ENCODE measurements at regions not wholly inside any gene's neighbourhood (a gene's known extent, or its start where the extent isn't known, plus 50 kb on each side); places are given as distances from the start of the nearest gene placed in this dataset. TPM values are rescaled to one million over a fixed set of nuclear protein-coding genes. Genes with fewer than 3 reads are reported as not detected.

DNA sequence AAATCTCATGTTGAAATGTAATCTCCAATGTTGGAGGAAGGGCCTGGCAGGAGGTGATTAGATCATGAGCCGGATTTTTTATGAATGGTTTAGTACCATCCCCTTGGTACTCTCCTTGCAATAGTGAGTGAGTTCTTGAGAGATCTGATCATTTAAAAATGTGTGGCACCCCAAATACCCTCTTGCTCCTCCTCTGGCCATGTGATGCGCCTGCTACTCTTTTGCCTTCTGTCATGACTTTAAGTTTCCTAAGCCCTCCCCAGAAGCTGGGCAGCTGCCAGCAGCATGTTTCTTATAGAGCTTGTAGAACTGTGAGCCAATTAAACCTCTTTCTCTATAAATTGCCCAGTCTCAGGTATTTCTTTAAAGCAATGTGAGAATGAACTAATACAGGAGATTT, 72.6 kb upstream of the FIGN start:
- no peak for DNase-seq (ENCODE audit: low spot score)
- TF ChIP-seq, protein P1, sequence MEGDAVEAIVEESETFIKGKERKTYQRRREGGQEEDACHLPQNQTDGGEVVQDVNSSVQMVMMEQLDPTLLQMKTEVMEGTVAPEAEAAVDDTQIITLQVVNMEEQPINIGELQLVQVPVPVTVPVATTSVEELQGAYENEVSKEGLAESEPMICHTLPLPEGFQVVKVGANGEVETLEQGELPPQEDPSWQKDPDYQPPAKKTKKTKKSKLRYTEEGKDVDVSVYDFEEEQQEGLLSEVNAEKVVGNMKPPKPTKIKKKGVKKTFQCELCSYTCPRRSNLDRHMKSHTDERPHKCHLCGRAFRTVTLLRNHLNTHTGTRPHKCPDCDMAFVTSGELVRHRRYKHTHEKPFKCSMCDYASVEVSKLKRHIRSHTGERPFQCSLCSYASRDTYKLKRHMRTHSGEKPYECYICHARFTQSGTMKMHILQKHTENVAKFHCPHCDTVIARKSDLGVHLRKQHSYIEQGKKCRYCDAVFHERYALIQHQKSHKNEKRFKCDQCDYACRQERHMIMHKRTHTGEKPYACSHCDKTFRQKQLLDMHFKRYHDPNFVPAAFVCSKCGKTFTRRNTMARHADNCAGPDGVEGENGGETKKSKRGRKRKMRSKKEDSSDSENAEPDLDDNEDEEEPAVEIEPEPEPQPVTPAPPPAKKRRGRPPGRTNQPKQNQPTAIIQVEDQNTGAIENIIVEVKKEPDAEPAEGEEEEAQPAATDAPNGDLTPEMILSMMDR (IDR thresholded peaks at IDR 0.05): no peak
- ATAC-seq (ENCODE audit: low FRiP score): no peak

DNA sequence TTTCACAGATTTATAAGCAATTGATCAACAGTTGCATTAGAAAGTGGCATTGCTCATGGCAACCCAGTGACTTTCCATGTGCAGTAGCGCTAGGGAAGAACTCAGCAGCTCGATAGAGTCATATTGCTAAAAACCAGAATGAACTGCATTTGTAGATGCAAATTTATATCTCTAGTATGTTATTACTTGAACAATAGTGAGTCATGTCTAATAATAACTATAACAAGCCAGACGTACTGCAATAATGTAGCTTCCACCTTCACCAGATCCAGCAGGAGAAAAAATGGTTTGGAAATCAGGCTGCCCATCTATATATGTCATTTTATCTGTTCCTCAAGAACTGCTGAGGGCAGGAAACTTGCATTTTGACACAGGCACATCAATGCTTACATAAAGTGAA, 66.5 kb upstream of the FIGN start:
- no peak for ATAC-seq (ENCODE audit: low FRiP score)

DNA sequence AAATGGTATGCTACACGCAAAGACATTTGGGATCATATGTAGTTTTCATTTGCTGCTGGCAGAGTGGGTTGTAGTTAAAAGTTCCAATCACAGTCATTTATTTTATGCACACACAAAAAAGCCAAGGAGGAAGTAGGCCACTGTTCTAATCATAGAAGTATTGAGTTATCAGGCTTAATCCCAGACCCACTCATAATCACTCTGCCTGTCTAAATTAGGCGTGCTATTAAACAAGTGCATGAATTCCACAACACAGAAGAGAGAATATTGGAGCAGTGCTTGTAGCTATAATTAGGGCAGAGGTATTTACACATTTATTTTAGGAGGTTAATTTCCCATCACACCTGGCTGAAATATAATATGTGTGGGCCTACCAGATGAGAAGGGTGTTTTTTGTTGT, 65.7 kb upstream of the FIGN start:
- ATAC-seq (ENCODE audit: low FRiP score) (no peak), DNase-seq (ENCODE audit: low spot score) (no peak)
- TF ChIP-seq, protein P1 (IDR thresholded peaks at IDR 0.05): no peak

More for the DNA sequence above, 66.5 kb upstream of the FIGN start:
- TF ChIP-seq, protein P1 (IDR thresholded peaks at IDR 0.05): no peak
- no peak for DNase-seq (ENCODE audit: low spot score)

DNA sequence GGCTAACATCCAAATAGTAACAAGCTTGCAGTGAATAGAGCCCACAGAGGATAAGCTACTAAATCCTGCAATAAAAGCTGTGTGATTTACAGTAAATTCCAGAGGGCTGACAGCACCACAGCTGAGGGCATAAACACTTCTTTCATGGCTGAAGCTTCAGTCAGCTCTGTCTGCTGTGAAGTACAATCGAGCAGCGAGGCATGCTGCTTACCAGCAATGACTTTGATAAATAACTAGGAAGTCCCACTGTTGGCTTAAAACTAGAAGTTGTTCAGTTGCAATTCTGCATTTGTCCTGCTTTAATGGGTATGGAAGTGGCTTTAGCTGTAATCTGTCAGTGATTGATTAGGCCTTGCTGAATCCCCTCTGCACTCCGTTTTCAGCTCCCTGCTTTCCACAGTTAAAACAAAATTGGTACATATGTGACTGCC, 65.2 kb upstream of the FIGN start:
- no peak for ATAC-seq (ENCODE audit: low FRiP score)
- TF ChIP-seq, protein P1 (IDR thresholded peaks at IDR 0.05): no peak
- DNase-seq (ENCODE audit: low spot score): no peak

DNA sequence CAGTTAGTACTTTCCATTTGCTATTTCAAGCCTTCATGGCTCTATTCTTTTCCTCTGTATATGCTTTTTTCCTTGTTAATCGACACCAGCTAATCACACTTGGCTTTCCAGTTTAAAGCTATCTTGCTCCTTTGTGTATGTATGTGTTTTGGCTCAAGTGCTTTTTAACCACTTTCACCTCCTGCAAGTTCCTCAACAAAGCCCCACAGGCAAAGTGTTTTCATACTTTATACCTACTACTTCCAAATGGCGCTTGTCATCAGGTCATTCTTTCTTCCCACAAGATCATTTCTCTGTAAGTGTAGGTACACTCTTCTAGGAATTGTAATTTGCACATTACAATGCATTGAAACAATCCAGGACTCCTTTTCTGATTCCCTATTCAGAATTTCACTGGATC, 64.0 kb upstream of the FIGN start:
- ATAC-seq (ENCODE audit: low FRiP score) (no peak), DNase-seq (ENCODE audit: low spot score) (no peak)
- TF ChIP-seq, protein P1 (IDR thresholded peaks at IDR 0.05): no peak

DNA sequence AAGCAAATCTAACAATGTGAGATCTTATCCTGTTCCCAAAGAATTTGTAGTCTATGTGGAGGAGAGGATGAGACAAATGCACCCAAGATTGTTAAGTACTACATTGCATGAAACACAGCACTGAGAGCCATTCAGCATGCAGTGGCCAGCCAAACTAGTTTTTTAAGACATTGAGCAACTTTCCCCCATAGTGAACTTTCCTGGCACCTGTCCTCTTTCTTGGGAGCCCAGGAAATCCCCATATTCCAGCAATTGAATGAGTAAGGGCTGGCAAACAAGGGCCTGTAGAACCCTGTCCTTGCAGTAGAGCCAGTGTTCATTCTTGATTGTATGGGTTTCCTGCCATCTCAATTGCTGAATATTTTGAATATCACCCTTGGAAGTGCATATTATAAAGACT, 58.8 kb upstream of the FIGN start:
- DNase-seq (ENCODE audit: low spot score) (no peak), ATAC-seq (ENCODE audit: low FRiP score) (no peak)
- TF ChIP-seq, protein P1 (IDR thresholded peaks at IDR 0.05): no peak

Small RNA genes lying in the stretch of these regions (small RNA-seq; reads per million reads assigned to genes)
- not detected for gene CYP2C56P

All from omental fat pad (tissue), 3 donors.